B cell (primary cell): ENCODE measurements at regions not wholly inside any gene's neighbourhood (a gene's known extent, or its start where the extent isn't known, plus 50 kb on each side); places are given as distances from the start of the nearest gene placed in this dataset.

Source experiments
- ATAC-seq: fragments of 200-7000 bp; cut with Tn5 transposase; one replicate; pipeline ENCODE4 v1.10.0; 2021; ENCODE audit warnings: low read depth, mild to moderate bottlenecking, moderate number of reproducible peaks, moderate library complexity
- CTCF ChIA-PET: fragments of 350-600 bp; sonication (Branson Sonifier 250); formaldehyde crosslinking; loops from one replicate; lab custom pipeline; 2021; ENCODE audit warnings: antibody characterized with exemption, inconsistent platforms; lab: Charles Lee
- POLR2A ChIA-PET: fragments of 350-600 bp; sonication (Branson Sonifier 250); formaldehyde crosslinking; loops from one replicate; lab custom pipeline; 2021; ENCODE audit warnings: antibody characterized with exemption; lab: Charles Lee
- DNase-seq: peaks from one replicate; pipeline ENCODE4 v3.0.0; 2013
- H2AFZ ChIP-seq: 2 replicates; pipeline ENCODE4 v1.6.1; 2012; ENCODE audit warnings: mild to moderate bottlenecking, low read depth, low read length; ENCODE audit not compliant: insufficient read depth, poor library complexity, severe bottlenecking
- H3K27ac ChIP-seq, 2 donors: 1 replicate in 1 of 2; 2 replicates in 1 of 2; pipeline ENCODE4 v1.5.1; 2012 to 2013; ENCODE audit warnings: low read length in 2 of 2, mild to moderate bottlenecking in 2 of 2, moderate library complexity in 1 of 2
- H3K27me3 ChIP-seq, 4 experiments: fragments of 200-600 bp in 1 of 4; sonication (generic) in 1 of 4; replicated peaks in 1 of 4; 1 replicate in 2 of 4; 2 replicates in 2 of 4; pipeline versions ENCODE4 v1.6.1 to v1.7.0; 2013 to 2016; ENCODE audit warnings: low read length in 3 of 4, mild to moderate bottlenecking in 2 of 4, mixed read lengths in 1 of 4, moderate library complexity in 1 of 4; ENCODE audit not compliant: insufficient read depth in 4 of 4, control insufficient read depth in 3 of 4; ENCODE audit errors: control extremely low read depth in 1 of 4
- H3K36me3 ChIP-seq, 2 experiments: replicated peaks in 1 of 2; 1 replicate in 1 of 2; 2 replicates in 1 of 2; pipeline versions ENCODE4 v1.6.1 to v1.7.1; 2013; ENCODE audit warnings: low read length in 1 of 2; ENCODE audit not compliant: insufficient read depth in 2 of 2, control insufficient read depth in 1 of 2; ENCODE audit errors: control extremely low read depth in 1 of 2, extremely low read depth in 1 of 2
- H3K4me1 ChIP-seq, 2 donors: fragments of 200-600 bp in 1 of 2; sonication (generic) in 1 of 2; 1 replicate in 1 of 2; 2 replicates in 1 of 2; pipeline versions ENCODE4 v1.5.1 to v1.6.1; 2013 to 2017; ENCODE audit warnings: low read length in 2 of 2; ENCODE audit not compliant: control insufficient read depth in 2 of 2, insufficient read depth in 2 of 2
- H3K4me2 ChIP-seq: replicated peaks from 2 replicates; pipeline ENCODE3; 2012; ENCODE audit warnings: mild to moderate bottlenecking, low read depth, low read length; ENCODE audit not compliant: poor library complexity, severe bottlenecking
- H3K4me3 ChIP-seq, 5 experiments: fragments of 200-600 bp in 1 of 5; sonication (generic) in 1 of 5; 1 replicate in 3 of 5; 2 replicates in 2 of 5; pipeline versions ENCODE4 v1.5.1 to v1.7.0; 2011 to 2016; ENCODE audit warnings: low read length in 4 of 5, mild to moderate bottlenecking in 4 of 5, low read depth in 2 of 5, control low read depth in 1 of 5, moderate library complexity in 1 of 5; ENCODE audit not compliant: insufficient read depth in 1 of 5; ENCODE audit errors: control extremely low read depth in 1 of 5, extremely low read depth in 1 of 5
- H3K79me2 ChIP-seq: fragments of 200-600 bp; sonication (generic); one replicate; pipeline ENCODE4 v1.6.0; 2016; ENCODE audit warnings: low read length; ENCODE audit not compliant: control insufficient read depth, insufficient read depth
- H3K9ac ChIP-seq: fragments of 200-600 bp; sonication (generic); 2 replicates; pipeline ENCODE4 v1.6.1; 2017; ENCODE audit warnings: mild to moderate bottlenecking, low read length, moderate library complexity
- H3K9me3 ChIP-seq, 3 donors: one replicate each; pipeline versions ENCODE4 v1.6.1 to v1.7.1; 2013; ENCODE audit warnings: low read length in 2 of 3; ENCODE audit not compliant: control insufficient read depth in 2 of 3, insufficient read depth in 1 of 3; ENCODE audit errors: control extremely low read depth in 1 of 3
- H4K20me1 ChIP-seq: 2 replicates; pipeline ENCODE4 v1.6.0; 2012; ENCODE audit warnings: mild to moderate bottlenecking, low read length; ENCODE audit not compliant: insufficient read depth, control insufficient read depth, poor library complexity, severe bottlenecking
- H3K27ac Mint-ChIP-seq: one replicate; pipeline ENCODE4 v1.8.0; 2021; ENCODE audit warnings: mixed read lengths
- H3K27me3 Mint-ChIP-seq: one replicate; pipeline ENCODE4 v1.8.0; 2021; ENCODE audit warnings: mixed read lengths
- H3K4me1 Mint-ChIP-seq: one replicate; pipeline ENCODE4 v1.8.0; 2021; ENCODE audit warnings: mixed read lengths
- H3K4me3 Mint-ChIP-seq: one replicate; pipeline ENCODE4 v1.8.0; 2021; ENCODE audit warnings: mixed read lengths
- H3K9me3 Mint-ChIP-seq: one replicate; pipeline ENCODE4 v1.8.0; 2022; ENCODE audit warnings: mixed read lengths; ENCODE audit not compliant: insufficient read depth
- CTCF ChIP-seq: fragments of 200-600 bp; IDR thresholded peaks from one replicate; pipeline ENCODE4 v1.8.0; 2022; ENCODE audit warnings: antibody characterized with exemption, mild to moderate bottlenecking
- EZH2 ChIP-seq: IDR thresholded peaks from 2 replicates; pipeline ENCODE4 v1.6.1; 2012; ENCODE audit warnings: borderline replicate concordance, low read depth, mild to moderate bottlenecking, moderate library complexity, low read length; ENCODE audit not compliant: insufficient read depth, poor library complexity, severe bottlenecking
- WGBS: methylation state at CpG from one replicate; pipeline ENCODE4 v1.1.5; 2013; ENCODE audit warnings: missing lambda C conversion rate; ENCODE audit not compliant: insufficient coverage; 5-methylcytosine and 5-hydroxymethylcytosine counted together
- intact Hi-C: fragments of 100-400 bp; cut with micrococcal nuclease; formaldehyde crosslinking; loops from one replicate; pipeline ENCODE4 v1.10.0; 2022

GRCh38 chr13:79883216-79883615, 402.3 kb downstream of the NDFIP2 start:
- no peak overlapping the region for H3K27ac ChIP-seq
- ChIA-PET CTCF (no interaction called here), POLR2A (no interaction called here)
- Mint-ChIP-seq H3K27me3 (no peaks in the 10 kb centered on the region), H3K9me3 (no peaks in the 10 kb centered on the region), H3K4me3 (no peak overlapping the region), H3K4me1 (no peaks in the 10 kb centered on the region), H3K27ac (no peak overlapping the region)
- no peak overlapping the region for H3K9ac ChIP-seq
- H4K20me1 ChIP-seq, result no peaks in the 10 kb centered on the region
- no peak for DNase-seq
- no peaks in the 10 kb centered on the region for H3K79me2 ChIP-seq
- intact Hi-C loops, result no loop called here
- H3K4me1 ChIP-seq, result no peaks in the 10 kb centered on the region
- H3K4me2 ChIP-seq, result no peak overlapping the region
- H2AFZ ChIP-seq, result no peak overlapping the region
- no peaks in the 10 kb centered on the region for H3K36me3 ChIP-seq
- ATAC-seq, result no peak
- no peak overlapping the region for H3K4me3 ChIP-seq
- no peaks in the 10 kb centered on the region for H3K27me3 ChIP-seq
- H3K9me3 ChIP-seq, result no peaks in the 10 kb centered on the region
- TF ChIP-seq CTCF, result no peak
- no peak for TF ChIP-seq EZH2

- no peak overlapping the region for H3K9ac ChIP-seq
- H3K4me3 ChIP-seq, result no peak overlapping the region
- Mint-ChIP-seq H3K27me3 (no peaks in the 10 kb centered on the region), H3K27ac (no peak overlapping the region), H3K9me3 (no peaks in the 10 kb centered on the region), H3K4me3 (no peak overlapping the region), H3K4me1 (no peaks in the 10 kb centered on the region)
- H3K79me2 ChIP-seq, result no peaks in the 10 kb centered on the region
- ATAC-seq, result no peak
- H3K36me3 ChIP-seq, result no peaks in the 10 kb centered on the region
- no peaks in the 10 kb centered on the region for H3K27me3 ChIP-seq
- H3K9me3 ChIP-seq, result no peaks in the 10 kb centered on the region
- POLR2A ChIA-PET, result no interaction called here
- no peak overlapping the region for H3K4me2 ChIP-seq
- no peak for DNase-seq
- no peak overlapping the region for H2AFZ ChIP-seq
- 100% methylated on average over 1 of the region's 2 CpGs for WGBS
- H3K4me1 ChIP-seq, result no peaks in the 10 kb centered on the region
- H4K20me1 ChIP-seq, result no peaks in the 10 kb centered on the region
- TF ChIP-seq EZH2, result no peak
- H3K27ac ChIP-seq, result no peak overlapping the region
- CTCF ChIA-PET, result no interaction called here
- intact Hi-C loops, result no loop called here
These were observed 399.9 kb downstream of the NDFIP2 start for GRCh38 chr13:79880818-79881217.
